ENCODE measurements at regions not wholly inside any gene's neighbourhood (a gene's known extent, or its start where the extent isn't known, plus 50 kb on each side); places are given as distances from the start of the nearest gene placed in this dataset.

DNA sequence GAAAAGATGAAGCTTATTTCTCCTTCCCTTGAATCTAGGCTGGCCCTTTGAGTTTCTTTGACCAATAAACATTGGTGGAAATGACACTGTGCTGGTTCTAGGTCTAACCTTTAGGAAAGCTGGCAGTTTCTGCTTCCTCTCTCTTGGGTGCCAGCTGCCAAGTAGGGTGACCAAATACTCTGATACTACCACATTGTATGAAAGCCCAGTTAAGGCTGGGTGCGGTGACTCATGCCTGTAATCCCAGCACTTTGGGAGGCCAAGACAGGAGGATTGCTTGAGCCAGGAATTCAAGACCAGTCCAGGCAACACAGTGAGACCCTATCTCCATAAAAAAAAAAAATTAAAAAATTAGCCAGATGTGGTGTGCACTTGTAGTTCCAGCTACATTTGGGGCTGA is 320.7 kb downstream of the ZNF621 start:
- no peak overlapping the region for H3K27ac Mint-ChIP-seq (ENCODE audit: unreplicated experiment)
- no peak overlapping the region for H3K4me3 Mint-ChIP-seq (ENCODE audit: unreplicated experiment)
- H3K9me3 Mint-ChIP-seq (ENCODE audit: unreplicated experiment) = peaks cover 2% of the 10 kb centered on the region
- peaks cover 4% of the 10 kb centered on the region for H3K27me3 ChIP-seq (ENCODE audit: insufficient read depth, low read length)
- H3K4me2 ChIP-seq (ENCODE audit: low read length) = no peak overlapping the region
- H3K4me1 ChIP-seq (ENCODE audit: insufficient read depth, low read length) = no peaks in the 10 kb centered on the region
- no peak overlapping the region for H3K9ac ChIP-seq (ENCODE audit: low read length)
- H4K20me1 ChIP-seq (ENCODE audit: insufficient read depth, low read length) = no peaks in the 10 kb centered on the region
- peaks cover 2% of the 10 kb centered on the region for H3K27me3 Mint-ChIP-seq (ENCODE audit: low read depth, unreplicated experiment)
- no peak overlapping the region for H2AFZ ChIP-seq (ENCODE audit: low read depth, low read length)
- H3K79me2 ChIP-seq (ENCODE audit: insufficient read depth, low read length) = no peaks in the 10 kb centered on the region
- no peak overlapping the region for H3K27ac ChIP-seq (ENCODE audit: low read depth, low read length)
- DNase-seq (ENCODE audit: low read depth) = no peak
- H3K36me3 ChIP-seq (ENCODE audit: insufficient read depth, low read length) = no peaks in the 10 kb centered on the region
- no peaks in the 10 kb centered on the region for H3K36me3 Mint-ChIP-seq (ENCODE audit: low read depth, unreplicated experiment)
- peaks cover 18% of the 10 kb centered on the region for H3K4me1 Mint-ChIP-seq (ENCODE audit: low read depth, unreplicated experiment)
- H3K9me3 ChIP-seq (ENCODE audit: insufficient read depth, low read depth, low read length) = no peaks in the 10 kb centered on the region
- H3K4me3 ChIP-seq (ENCODE audit: insufficient read depth, low read depth, low read length) = no peak overlapping the region
- TF ChIP-seq EZH2 (IDR thresholded peaks at IDR 0.05; ENCODE audit: insufficient read depth, low read length) = no peak
- TF ChIP-seq, protein P1, sequence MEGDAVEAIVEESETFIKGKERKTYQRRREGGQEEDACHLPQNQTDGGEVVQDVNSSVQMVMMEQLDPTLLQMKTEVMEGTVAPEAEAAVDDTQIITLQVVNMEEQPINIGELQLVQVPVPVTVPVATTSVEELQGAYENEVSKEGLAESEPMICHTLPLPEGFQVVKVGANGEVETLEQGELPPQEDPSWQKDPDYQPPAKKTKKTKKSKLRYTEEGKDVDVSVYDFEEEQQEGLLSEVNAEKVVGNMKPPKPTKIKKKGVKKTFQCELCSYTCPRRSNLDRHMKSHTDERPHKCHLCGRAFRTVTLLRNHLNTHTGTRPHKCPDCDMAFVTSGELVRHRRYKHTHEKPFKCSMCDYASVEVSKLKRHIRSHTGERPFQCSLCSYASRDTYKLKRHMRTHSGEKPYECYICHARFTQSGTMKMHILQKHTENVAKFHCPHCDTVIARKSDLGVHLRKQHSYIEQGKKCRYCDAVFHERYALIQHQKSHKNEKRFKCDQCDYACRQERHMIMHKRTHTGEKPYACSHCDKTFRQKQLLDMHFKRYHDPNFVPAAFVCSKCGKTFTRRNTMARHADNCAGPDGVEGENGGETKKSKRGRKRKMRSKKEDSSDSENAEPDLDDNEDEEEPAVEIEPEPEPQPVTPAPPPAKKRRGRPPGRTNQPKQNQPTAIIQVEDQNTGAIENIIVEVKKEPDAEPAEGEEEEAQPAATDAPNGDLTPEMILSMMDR (IDR thresholded peaks at IDR 0.05; ENCODE audit: insufficient read depth, low read depth, low read length) = no peak
- FAIRE-seq = no peak

DNA sequence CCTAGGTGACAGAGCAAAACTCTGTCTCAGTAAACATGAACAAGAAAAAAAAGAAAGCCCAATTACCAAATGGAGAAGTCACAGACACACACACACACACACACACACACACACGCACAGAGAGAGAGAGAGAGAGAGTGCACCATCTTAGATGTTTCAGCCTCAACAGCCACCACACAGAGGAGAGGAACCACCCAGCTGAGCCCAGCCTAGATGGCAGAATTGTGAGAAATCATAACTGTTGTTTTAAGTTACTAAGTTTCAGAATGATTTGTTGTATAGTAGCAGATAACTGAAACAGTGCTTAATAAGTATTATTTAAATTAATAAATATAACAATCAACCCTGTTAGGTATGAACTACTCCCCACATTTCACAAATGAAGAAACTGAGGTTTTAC is 321.2 kb downstream of the ZNF621 start:
- no peaks in the 10 kb centered on the region for H3K79me2 ChIP-seq (ENCODE audit: insufficient read depth, low read length)
- Mint-ChIP-seq H3K4me1 (ENCODE audit: low read depth, unreplicated experiment) (peaks cover 18% of the 10 kb centered on the region), H3K27me3 (ENCODE audit: low read depth, unreplicated experiment) (peaks cover 2% of the 10 kb centered on the region), H3K9me3 (ENCODE audit: unreplicated experiment) (peaks cover 2% of the 10 kb centered on the region), H3K36me3 (ENCODE audit: low read depth, unreplicated experiment) (no peaks in the 10 kb centered on the region), H3K4me3 (ENCODE audit: unreplicated experiment) (no peak overlapping the region), H3K27ac (ENCODE audit: unreplicated experiment) (no peak overlapping the region)
- FAIRE-seq (no peak), DNase-seq (ENCODE audit: low read depth) (no peak)
- no peak overlapping the region for H3K4me3 ChIP-seq (ENCODE audit: insufficient read depth, low read depth, low read length)
- H3K4me1 ChIP-seq (ENCODE audit: insufficient read depth, low read length) = no peaks in the 10 kb centered on the region
- no peak overlapping the region for H2AFZ ChIP-seq (ENCODE audit: low read depth, low read length)
- H3K36me3 ChIP-seq (ENCODE audit: insufficient read depth, low read length) = no peaks in the 10 kb centered on the region
- no peaks in the 10 kb centered on the region for H3K9me3 ChIP-seq (ENCODE audit: insufficient read depth, low read depth, low read length)
- H4K20me1 ChIP-seq (ENCODE audit: insufficient read depth, low read length) = no peaks in the 10 kb centered on the region
- no peak overlapping the region for H3K27ac ChIP-seq (ENCODE audit: low read depth, low read length)
- H3K27me3 ChIP-seq (ENCODE audit: insufficient read depth, low read length) = peaks cover 4% of the 10 kb centered on the region
- TF ChIP-seq EZH2 (IDR thresholded peaks at IDR 0.05; ENCODE audit: insufficient read depth, low read length) = no peak
- TF ChIP-seq, protein P1 (IDR thresholded peaks at IDR 0.05; ENCODE audit: insufficient read depth, low read depth, low read length) = no peak
- H3K4me2 ChIP-seq (ENCODE audit: low read length) = no peak overlapping the region
- no peak overlapping the region for H3K9ac ChIP-seq (ENCODE audit: low read length)

DNA sequence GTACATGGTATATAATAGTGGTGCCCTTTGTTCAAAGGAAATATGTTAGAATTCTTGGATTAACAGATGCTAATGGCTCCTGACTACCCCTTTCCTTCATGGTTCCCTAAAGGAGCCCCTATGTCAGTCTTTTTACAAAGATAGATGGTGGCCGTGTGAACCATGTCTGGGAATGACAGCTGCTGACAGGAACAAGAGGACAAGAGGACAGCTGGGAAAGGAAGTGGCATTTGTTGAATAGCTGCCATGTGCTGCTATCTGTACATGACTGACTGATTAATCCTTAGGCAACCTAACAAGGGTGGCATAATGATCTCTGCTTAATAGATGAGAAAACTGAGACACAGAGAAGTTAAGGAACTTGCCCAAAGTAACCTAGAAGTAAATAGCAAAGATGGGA is 321.7 kb downstream of the ZNF621 start:
- H3K27me3 Mint-ChIP-seq (ENCODE audit: low read depth, unreplicated experiment) = peaks cover 2% of the 10 kb centered on the region
- H3K27ac Mint-ChIP-seq (ENCODE audit: unreplicated experiment) = no peak overlapping the region

More for the DNA sequence above, 321.7 kb downstream of the ZNF621 start:
- Histone ChIP-seq H3K36me3 (ENCODE audit: insufficient read depth, low read length) (no peaks in the 10 kb centered on the region), H3K9me3 (ENCODE audit: insufficient read depth, low read depth, low read length) (no peaks in the 10 kb centered on the region), H3K9ac (ENCODE audit: low read length) (no peak overlapping the region), H3K4me2 (ENCODE audit: low read length) (no peak overlapping the region), H3K27ac (ENCODE audit: low read depth, low read length) (no peak overlapping the region), H3K4me3 (ENCODE audit: insufficient read depth, low read depth, low read length) (no peak overlapping the region), H2AFZ (ENCODE audit: low read depth, low read length) (no peak overlapping the region), H3K79me2 (ENCODE audit: insufficient read depth, low read length) (no peaks in the 10 kb centered on the region), H4K20me1 (ENCODE audit: insufficient read depth, low read length) (no peaks in the 10 kb centered on the region), H3K4me1 (ENCODE audit: insufficient read depth, low read length) (no peaks in the 10 kb centered on the region), H3K27me3 (ENCODE audit: insufficient read depth, low read length) (peaks cover 4% of the 10 kb centered on the region)
- FAIRE-seq (no peak), DNase-seq (ENCODE audit: low read depth) (no peak)
- H3K36me3 Mint-ChIP-seq (ENCODE audit: low read depth, unreplicated experiment) = no peaks in the 10 kb centered on the region
- H3K4me3 Mint-ChIP-seq (ENCODE audit: unreplicated experiment) = no peak overlapping the region
- no peak for TF ChIP-seq EZH2 (IDR thresholded peaks at IDR 0.05; ENCODE audit: insufficient read depth, low read length)
- TF ChIP-seq, protein P1 (IDR thresholded peaks at IDR 0.05; ENCODE audit: insufficient read depth, low read depth, low read length) = no peak
- H3K4me1 Mint-ChIP-seq (ENCODE audit: low read depth, unreplicated experiment) = peaks cover 18% of the 10 kb centered on the region
- H3K9me3 Mint-ChIP-seq (ENCODE audit: unreplicated experiment) = peaks cover 2% of the 10 kb centered on the region
